AG04450 (cell line): ENCODE measurements at regions not wholly inside any gene's neighbourhood (a gene's known extent, or its start where the extent isn't known, plus 50 kb on each side); places are given as distances from the start of the nearest gene placed in this dataset.

Source experiments
- CTCF ChIA-PET: fragments of 300-600, 350-600 bp; formaldehyde crosslinking; extraction: SDS; loops from one replicate; lab custom pipeline; 2022; ENCODE audit warnings: antibody characterized with exemption, inconsistent platforms; lab: Charles Lee
- POLR2A ChIA-PET: fragments of 350-600 bp; formaldehyde crosslinking; extraction: SDS; loops from one replicate; lab custom pipeline; 2021; ENCODE audit warnings: antibody characterized with exemption, inconsistent platforms; lab: Yijun Ruan, JAX
- DNase-seq: peaks from one replicate; pipeline ENCODE4 v3.0.0-alpha.2; 2011; ENCODE audit warnings: low read depth, low spot score
- H3K27ac ChIP-seq: one replicate; pipeline ENCODE4 v1.5.1; 2012; ENCODE audit warnings: low read depth, low read length, control low read depth
- H3K27me3 ChIP-seq: one replicate; pipeline ENCODE4 v1.6.0; 2012; ENCODE audit warnings: low read length; ENCODE audit not compliant: control insufficient read depth, insufficient read depth
- H3K4me3 ChIP-seq: 2 replicates; pipeline ENCODE4 v1.5.1; 2011; ENCODE audit warnings: mild to moderate bottlenecking, low read depth, low read length, control low read depth
- H3K9me3 ChIP-seq: 2 replicates; pipeline ENCODE4 v1.5.1; 2012; ENCODE audit warnings: low read length; ENCODE audit not compliant: control insufficient read depth, insufficient read depth
- CTCF ChIP-seq: IDR thresholded peaks from 2 replicates; pipeline ENCODE4 v1.5.1; 2011; ENCODE audit warnings: low read depth, low read length, control low read depth, inconsistent platforms

GRCh38 chr16:55421226-55421625 is 57.8 kb upstream of the MMP2 start:
- no peak for DNase-seq
- CTCF ChIA-PET: no interaction called here
- POLR2A ChIA-PET: no interaction called here
- Histone ChIP-seq H3K27me3 (no peaks in the 10 kb centered on the region), H3K9me3 (no peaks in the 10 kb centered on the region), H3K27ac (no peak overlapping the region), H3K4me3 (no peak overlapping the region)
- TF ChIP-seq CTCF: no peak

GRCh38 chr16:55426865-55427484 is 52.0 kb upstream of the MMP2 start:
- ChIA-PET POLR2A (no interaction called here), CTCF (no interaction called here)
- Histone ChIP-seq H3K27me3 (no peaks in the 10 kb centered on the region), H3K4me3 (no peak overlapping the region), H3K27ac (no peak overlapping the region), H3K9me3 (no peaks in the 10 kb centered on the region)
- no peak for DNase-seq
- TF ChIP-seq CTCF: no peak
